SK-N-SH (cell line): ENCODE measurements at regions not wholly inside any gene's neighbourhood (a gene's known extent, or its start where the extent isn't known, plus 50 kb on each side); places are given as distances from the start of the nearest gene placed in this dataset.

Experiments
- CTCF ChIA-PET: fragments of 300-600, 350-600 bp; formaldehyde crosslinking; extraction: SDS; loops from one replicate; lab custom pipeline; 2021; lab: Yijun Ruan, JAX
- POLR2A ChIA-PET: fragments of 350-600 bp; sonication (Branson Sonifier 250); formaldehyde crosslinking; extraction: SDS; loops from one replicate; lab custom pipeline; 2020; ENCODE audit warnings: antibody characterized with exemption, inconsistent platforms; lab: Yijun Ruan, JAX
- DNase-seq: peaks from one replicate; pipeline ENCODE4 v3.0.0; 2012
- H2AFZ ChIP-seq: fragments of 200-600 bp; sonication (generic); 2 replicates; pipeline ENCODE4 v1.8.1; 2016; ENCODE audit warnings: antibody characterized with exemption, mild to moderate bottlenecking, low read depth
- H3F3A ChIP-seq: fragments of 200-600 bp; sonication (generic); replicated peaks from 2 replicates; pipeline ENCODE3; 2016; ENCODE audit warnings: antibody characterized with exemption, mild to moderate bottlenecking; ENCODE audit not compliant: insufficient read depth
- H3K27ac ChIP-seq, 2 experiments: fragments of 200-500 bp in 1 of 2; fragments of 200-600 bp in 1 of 2; sonication (Bioruptor generic) in 1 of 2; sonication (generic), shearing (Covaris generic) in 1 of 2; 2 replicates each; pipeline versions ENCODE4 v1.5.1 to v1.6.1; 2014 to 2016; ENCODE audit warnings: low read depth in 2 of 2, inconsistent platforms in 1 of 2, low read length in 1 of 2, mild to moderate bottlenecking in 1 of 2, mixed read lengths in 1 of 2
- H3K27me3 ChIP-seq: fragments of 200-600 bp; sonication (generic), shearing (Covaris generic); 2 replicates; pipeline ENCODE4 v1.6.1; 2016; ENCODE audit warnings: mixed run types; ENCODE audit not compliant: insufficient read depth
- H3K36me3 ChIP-seq, 2 experiments: fragments of 200-500 bp in 1 of 2; fragments of 200-600 bp in 1 of 2; sonication (Bioruptor generic) in 1 of 2; sonication (generic) in 1 of 2; replicated peaks in 1 of 2; 2 replicates each; pipeline versions ENCODE3 to v1.5.1; 2014 to 2016; ENCODE audit warnings: low read length in 1 of 2, mild to moderate bottlenecking in 1 of 2; ENCODE audit not compliant: insufficient read depth in 2 of 2, control insufficient read depth in 1 of 2
- H3K4me1 ChIP-seq, 2 experiments: fragments of 200-500 bp in 1 of 2; fragments of 200-600 bp in 1 of 2; sonication (Bioruptor generic) in 1 of 2; sonication (generic), shearing (Covaris generic) in 1 of 2; 2 replicates each; pipeline versions ENCODE4 v1.5.1 to v1.6.1; 2014 to 2016; ENCODE audit warnings: low read depth in 1 of 2, low read length in 1 of 2, mixed run types in 1 of 2; ENCODE audit not compliant: insufficient read depth in 2 of 2, control insufficient read depth in 1 of 2
- H3K4me2 ChIP-seq: fragments of 200-600 bp; sonication (generic), shearing (Covaris generic); 2 replicates; pipeline ENCODE4 v1.6.1; 2017; ENCODE audit warnings: mixed run types
- H3K4me3 ChIP-seq, 2 experiments: fragments of 200-500 bp in 1 of 2; fragments of 200-600 bp in 1 of 2; sonication (Bioruptor generic) in 1 of 2; sonication (generic), shearing (Covaris generic) in 1 of 2; 2 replicates each; pipeline versions ENCODE4 v1.5.1 to v1.8.1; 2014 to 2016; ENCODE audit warnings: low read depth in 2 of 2, inconsistent platforms in 1 of 2, low read length in 1 of 2, mild to moderate bottlenecking in 1 of 2, mixed read lengths in 1 of 2, moderate library complexity in 1 of 2
- H3K79me2 ChIP-seq: fragments of 200-600 bp; sonication (generic); 2 replicates; pipeline ENCODE4 v1.8.1; 2017; ENCODE audit warnings: mild to moderate bottlenecking; ENCODE audit not compliant: insufficient read depth
- H3K9ac ChIP-seq: fragments of 200-600 bp; sonication (generic); 2 replicates; pipeline ENCODE4 v1.6.1; 2017; ENCODE audit warnings: mixed run types
- H3K9me2 ChIP-seq: fragments of 200-600 bp; sonication (generic); 2 replicates; pipeline ENCODE4 v1.6.1; 2017; ENCODE audit warnings: mixed run types
- H3K9me3 ChIP-seq: fragments of 200-600 bp; sonication (generic); 2 replicates; pipeline ENCODE4 v1.6.1; 2017; ENCODE audit warnings: mixed run types, mild to moderate bottlenecking, moderate library complexity
- H4K20me1 ChIP-seq: fragments of 200-600 bp; sonication (generic); 2 replicates; pipeline ENCODE4 v1.6.1; 2017; ENCODE audit warnings: mild to moderate bottlenecking, mixed run types; ENCODE audit not compliant: insufficient read depth
- CHD2 ChIP-seq: fragments of 150-350 bp; IDR thresholded peaks from 2 replicates; pipeline ENCODE4 v1.6.1; 2018; ENCODE audit warnings: low read length; ENCODE audit not compliant: partially characterized antibody
- ELF1 ChIP-seq: IDR thresholded peaks from 2 replicates; pipeline ENCODE4 v1.4.0; 2012
- EP300 ChIP-seq, 2 experiments: IDR thresholded peaks; 2 replicates each; pipeline versions ENCODE4 v1.4.0 to v1.6.1; 2012; ENCODE audit warnings: borderline replicate concordance in 1 of 2, low read depth in 1 of 2, low read length in 1 of 2
- EZH2phosphoT487 ChIP-seq: fragments of 200-600 bp; sonication (generic); IDR thresholded peaks from 2 replicates; pipeline ENCODE4 v1.6.1; 2017; ENCODE audit warnings: low read depth, mixed run types, mild to moderate bottlenecking, antibody characterized with exemption, moderate library complexity, borderline replicate concordance
- FOSL2 ChIP-seq: IDR thresholded peaks from 2 replicates; pipeline ENCODE4 v1.4.0; 2012; ENCODE audit warnings: low read depth, mild to moderate bottlenecking, moderate library complexity, borderline replicate concordance
- GABPA ChIP-seq: IDR thresholded peaks from 2 replicates; pipeline ENCODE4 v1.4.0; 2012; ENCODE audit warnings: low read depth, mild to moderate bottlenecking
- GATA2 ChIP-seq: sonication (generic); formaldehyde crosslinking; IDR thresholded peaks from 2 replicates; pipeline ENCODE4 v1.5.0; 2020; ENCODE audit warnings: mild to moderate bottlenecking, missing genetic modification reagents
- MEF2A ChIP-seq: IDR thresholded peaks from 2 replicates; pipeline ENCODE4 v1.4.0; 2012; ENCODE audit warnings: low read depth, borderline replicate concordance
- MXI1 ChIP-seq: IDR thresholded peaks from 2 replicates; pipeline ENCODE4 v1.6.1; 2012; ENCODE audit warnings: mild to moderate bottlenecking, low read depth, low read length, improper control_type of control experiment
- NRF1 ChIP-seq: IDR thresholded peaks from 2 replicates; pipeline ENCODE4 v1.6.1; 2012; ENCODE audit warnings: low read depth, mild to moderate bottlenecking, low read length
- POLR2AphosphoS5 ChIP-seq: IDR thresholded peaks from 2 replicates; pipeline ENCODE4 v1.6.1; 2012; ENCODE audit warnings: low read depth, low read length
- RAD21 ChIP-seq: IDR thresholded peaks from 2 replicates; pipeline ENCODE4 v1.6.1; 2012; ENCODE audit warnings: mild to moderate bottlenecking, low read length
- RCOR1 ChIP-seq: fragments of 150-350 bp; IDR thresholded peaks from 2 replicates; pipeline ENCODE4 v1.6.1; 2017; ENCODE audit warnings: antibody characterized with exemption, low read length
- RFX5 ChIP-seq: IDR thresholded peaks from 2 replicates; pipeline ENCODE4 v1.6.1; 2012; ENCODE audit warnings: mild to moderate bottlenecking, improper control_type of control experiment, low read length
- SIN3A ChIP-seq: IDR thresholded peaks from 2 replicates; pipeline ENCODE4 v1.6.1; 2012; ENCODE audit warnings: low read depth, mild to moderate bottlenecking, low read length, moderate library complexity, borderline replicate concordance
- SMC3 ChIP-seq: IDR thresholded peaks from 2 replicates; pipeline ENCODE4 v1.6.1; 2012; ENCODE audit warnings: low read depth, low read length, improper control_type of control experiment
- TAF1 ChIP-seq: IDR thresholded peaks from 2 replicates; pipeline ENCODE4 v1.6.1; 2012; ENCODE audit warnings: low read depth, mild to moderate bottlenecking, low read length, moderate library complexity, borderline replicate concordance
- TCF12 ChIP-seq: IDR thresholded peaks from 2 replicates; pipeline ENCODE4 v1.4.0; 2012
- YY1 ChIP-seq: IDR thresholded peaks from 2 replicates; pipeline ENCODE4 v1.4.0; 2012; ENCODE audit warnings: low read depth, mild to moderate bottlenecking
- WGBS: methylation state at CpG from one replicate; pipeline ENCODE4 v1.1.6; 2017; ENCODE audit warnings: low lambda C conversion rate; 5-methylcytosine and 5-hydroxymethylcytosine counted together
- TF ChIP-seq, protein P1 (sequence below): fragments of 150-350 bp; IDR thresholded peaks from 2 replicates; pipeline ENCODE4 v1.6.1; 2016; ENCODE audit warnings: mild to moderate bottlenecking, low read depth, low read length
- TF ChIP-seq, protein P2 (sequence below): fragments of 150-350 bp; IDR thresholded peaks from 2 replicates; pipeline ENCODE4 v1.6.1; 2017; ENCODE audit warnings: antibody characterized with exemption, low read length, low read depth, borderline replicate concordance
- TF ChIP-seq, protein P3 (sequence below): IDR thresholded peaks from 2 replicates; pipeline ENCODE4 v1.4.0; 2012; ENCODE audit warnings: low read depth
- TF ChIP-seq, protein P4 (sequence below): IDR thresholded peaks from 2 replicates; pipeline ENCODE4 v1.4.0; 2012; ENCODE audit warnings: low read depth, borderline replicate concordance
- TF ChIP-seq, protein P5 (sequence below): IDR thresholded peaks from 2 replicates; pipeline ENCODE4; 2012

DNA sequence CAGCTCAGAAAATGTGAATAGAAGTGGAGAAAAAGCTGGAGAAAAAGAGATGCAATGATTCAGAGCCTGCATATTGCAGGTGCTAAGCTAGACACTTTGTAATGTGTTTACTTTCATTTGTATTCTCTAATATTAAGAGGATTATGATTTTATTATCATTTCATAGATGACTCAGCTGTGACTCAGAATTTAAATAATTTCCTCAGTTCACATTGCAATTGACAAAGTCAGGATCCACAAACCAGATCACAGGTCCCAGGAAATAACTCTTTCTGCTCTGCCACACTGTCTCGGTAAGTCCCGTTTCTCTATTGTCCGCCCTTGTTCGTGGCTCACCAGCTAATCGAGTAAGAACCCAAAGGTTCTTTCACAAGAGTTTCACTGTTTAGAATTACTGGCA is 235.4 kb upstream of the MON1B start:
- H3K9ac ChIP-seq: no peak overlapping the region
- no peak overlapping the region for H2AFZ ChIP-seq
- WGBS: 61% methylated on average over 5 of the region's 5 CpGs
- TF ChIP-seq GATA2 (CRISPR knock-in tag) (no peak), FOSL2 (no peak), RFX5 (no peak), MEF2A (no peak), ELF1 (no peak), POLR2AphosphoS5 (no peak), TCF12 (no peak), TAF1 (no peak), SIN3A (no peak), GABPA (no peak), EP300 (IDR thresholded peaks at IDR 0.05; ENCODE audit: borderline replicate concordance in 1 of 2, low read depth in 1 of 2, low read length in 1 of 2) (no peak), MXI1 (no peak), YY1 (no peak), SMC3 (no peak)
- TF ChIP-seq, protein P1, sequence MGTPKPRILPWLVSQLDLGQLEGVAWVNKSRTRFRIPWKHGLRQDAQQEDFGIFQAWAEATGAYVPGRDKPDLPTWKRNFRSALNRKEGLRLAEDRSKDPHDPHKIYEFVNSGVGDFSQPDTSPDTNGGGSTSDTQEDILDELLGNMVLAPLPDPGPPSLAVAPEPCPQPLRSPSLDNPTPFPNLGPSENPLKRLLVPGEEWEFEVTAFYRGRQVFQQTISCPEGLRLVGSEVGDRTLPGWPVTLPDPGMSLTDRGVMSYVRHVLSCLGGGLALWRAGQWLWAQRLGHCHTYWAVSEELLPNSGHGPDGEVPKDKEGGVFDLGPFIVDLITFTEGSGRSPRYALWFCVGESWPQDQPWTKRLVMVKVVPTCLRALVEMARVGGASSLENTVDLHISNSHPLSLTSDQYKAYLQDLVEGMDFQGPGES: no peak
- TF ChIP-seq, protein P2, sequence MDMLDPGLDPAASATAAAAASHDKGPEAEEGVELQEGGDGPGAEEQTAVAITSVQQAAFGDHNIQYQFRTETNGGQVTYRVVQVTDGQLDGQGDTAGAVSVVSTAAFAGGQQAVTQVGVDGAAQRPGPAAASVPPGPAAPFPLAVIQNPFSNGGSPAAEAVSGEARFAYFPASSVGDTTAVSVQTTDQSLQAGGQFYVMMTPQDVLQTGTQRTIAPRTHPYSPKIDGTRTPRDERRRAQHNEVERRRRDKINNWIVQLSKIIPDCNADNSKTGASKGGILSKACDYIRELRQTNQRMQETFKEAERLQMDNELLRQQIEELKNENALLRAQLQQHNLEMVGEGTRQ: no peak
- TF ChIP-seq, protein P3, sequence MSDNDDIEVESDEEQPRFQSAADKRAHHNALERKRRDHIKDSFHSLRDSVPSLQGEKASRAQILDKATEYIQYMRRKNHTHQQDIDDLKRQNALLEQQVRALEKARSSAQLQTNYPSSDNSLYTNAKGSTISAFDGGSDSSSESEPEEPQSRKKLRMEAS: no peak
- no peaks in the 10 kb centered on the region for H3F3A ChIP-seq
- CTCF ChIA-PET: interaction anchor here (0.9 to 1.7 kb wide), 2 partner anchors 21 to 302 kb away, joined by 3 to 4 read pairs; no protein-coding TSS in a partner anchor
- DNase-seq: no peak
- H3K36me3 ChIP-seq: no peaks in the 10 kb centered on the region
- H3K4me1 ChIP-seq: peaks cover 0 to 2% of the 10 kb centered on the region in 2 experiments; a peak in 1 of 4 replicates
- H3K27ac ChIP-seq: peak overlapping the region in 1 of 2 experiments; percentile 24; a peak in 1 of 4 replicates
- no peaks in the 10 kb centered on the region for H3K27me3 ChIP-seq
- H3K9me3 ChIP-seq: no peaks in the 10 kb centered on the region
- no peaks in the 10 kb centered on the region for H4K20me1 ChIP-seq
- H3K79me2 ChIP-seq: no peaks in the 10 kb centered on the region
- no peaks in the 10 kb centered on the region for H3K9me2 ChIP-seq
- POLR2A ChIA-PET: no interaction called here
- H3K4me2 ChIP-seq: 0 out of 2 replicates have a peak overlapping the region, but pooled peaks have one; percentile 11
- H3K4me3 ChIP-seq: no peak overlapping the region

DNA sequence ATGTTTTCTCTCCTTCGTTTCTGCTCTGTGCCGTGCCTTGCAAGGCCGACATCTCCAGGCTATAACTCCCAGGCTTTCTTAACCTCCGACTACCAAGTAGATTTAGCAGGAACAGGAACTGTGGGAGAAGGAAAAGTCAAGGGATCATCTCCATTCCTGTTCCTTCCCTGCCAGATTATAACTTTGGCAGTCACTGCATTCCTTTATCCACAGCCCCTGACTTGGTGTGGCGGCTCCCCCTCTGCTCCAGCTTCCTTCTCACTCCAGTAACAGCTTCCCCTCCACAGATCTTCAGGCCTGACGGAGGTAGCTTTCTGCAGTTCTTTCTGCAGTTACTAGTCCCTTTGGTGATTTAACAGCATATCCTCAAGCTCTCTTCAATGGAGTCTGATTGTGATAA is 234.6 kb upstream of the MON1B start:
- H3K4me1 ChIP-seq: peaks cover 0 to 2% of the 10 kb centered on the region in 2 experiments; a peak in 1 of 4 replicates
- 81% methylated on average over 6 of the region's 6 CpGs for WGBS
- no peak overlapping the region for H2AFZ ChIP-seq
- no peak overlapping the region for H3K4me3 ChIP-seq
- no peaks in the 10 kb centered on the region for H3K27me3 ChIP-seq
- H4K20me1 ChIP-seq: no peaks in the 10 kb centered on the region
- H3F3A ChIP-seq: no peaks in the 10 kb centered on the region
- H3K27ac ChIP-seq: no peak overlapping the region
- no peak for DNase-seq
- no peaks in the 10 kb centered on the region for H3K79me2 ChIP-seq
- no peaks in the 10 kb centered on the region for H3K9me2 ChIP-seq
- H3K36me3 ChIP-seq: no peaks in the 10 kb centered on the region
- no peak overlapping the region for H3K9ac ChIP-seq
- no peak overlapping the region for H3K4me2 ChIP-seq
- no peaks in the 10 kb centered on the region for H3K9me3 ChIP-seq
- CTCF ChIA-PET: interaction anchor here (1.7 kb wide), 1 partner anchor 303 kb away, joined by 4 read pairs; no protein-coding TSS in a partner anchor
- POLR2A ChIA-PET: no interaction called here
- TF ChIP-seq MXI1: no peak
- no peak for TF ChIP-seq NRF1
- TF ChIP-seq, protein P1: no peak
- no peak for TF ChIP-seq EZH2phosphoT487
- TF ChIP-seq, protein P4, sequence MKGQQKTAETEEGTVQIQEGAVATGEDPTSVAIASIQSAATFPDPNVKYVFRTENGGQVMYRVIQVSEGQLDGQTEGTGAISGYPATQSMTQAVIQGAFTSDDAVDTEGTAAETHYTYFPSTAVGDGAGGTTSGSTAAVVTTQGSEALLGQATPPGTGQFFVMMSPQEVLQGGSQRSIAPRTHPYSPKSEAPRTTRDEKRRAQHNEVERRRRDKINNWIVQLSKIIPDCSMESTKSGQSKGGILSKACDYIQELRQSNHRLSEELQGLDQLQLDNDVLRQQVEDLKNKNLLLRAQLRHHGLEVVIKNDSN: no peak
- TF ChIP-seq RAD21: no peak
- TF ChIP-seq SIN3A: no peak
- TF ChIP-seq GATA2 (CRISPR knock-in tag): no peak
- TF ChIP-seq, protein P5, sequence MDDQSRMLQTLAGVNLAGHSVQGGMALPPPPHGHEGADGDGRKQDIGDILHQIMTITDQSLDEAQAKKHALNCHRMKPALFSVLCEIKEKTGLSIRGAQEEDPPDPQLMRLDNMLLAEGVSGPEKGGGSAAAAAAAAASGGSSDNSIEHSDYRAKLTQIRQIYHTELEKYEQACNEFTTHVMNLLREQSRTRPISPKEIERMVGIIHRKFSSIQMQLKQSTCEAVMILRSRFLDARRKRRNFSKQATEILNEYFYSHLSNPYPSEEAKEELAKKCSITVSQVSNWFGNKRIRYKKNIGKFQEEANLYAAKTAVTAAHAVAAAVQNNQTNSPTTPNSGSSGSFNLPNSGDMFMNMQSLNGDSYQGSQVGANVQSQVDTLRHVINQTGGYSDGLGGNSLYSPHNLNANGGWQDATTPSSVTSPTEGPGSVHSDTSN: no peak
- TF ChIP-seq CHD2: no peak
- no peak for TF ChIP-seq RCOR1
- TF ChIP-seq ELF1: no peak
- TF ChIP-seq TAF1: no peak
